Tibial nerve (tissue), 4 donors: ENCODE measurements at regions not wholly inside any gene's neighbourhood (a gene's known extent, or its start where the extent isn't known, plus 50 kb on each side); places are given as distances from the start of the nearest gene placed in this dataset.

ENCODE experiments used
- DNase-seq, 2 donors: peaks; one replicate each; pipeline ENCODE4 v3.0.0-alpha.2; 2019; ENCODE audit warnings: low spot score in 2 of 2
- H3K27ac ChIP-seq, 4 donors: fragments of 200-600 bp; sonication (generic) in 3 of 4; one replicate each; pipeline ENCODE4 v1.5.1; 2017 to 2019; ENCODE audit warnings: mild to moderate bottlenecking in 1 of 4
- H3K27me3 ChIP-seq, 2 donors: fragments of 200-600 bp; sonication (generic) in 1 of 2; one replicate each; pipeline versions ENCODE4 v1.5.1 to v1.6.0; 2017 to 2019
- H3K36me3 ChIP-seq, 3 donors: fragments of 200-600 bp; sonication (generic); one replicate each; pipeline ENCODE4 v1.5.1; 2018 to 2019
- H3K4me1 ChIP-seq, 4 donors: fragments of 200-600 bp; sonication (generic) in 3 of 4; one replicate each; pipeline ENCODE4 v1.5.1; 2017 to 2019
- H3K4me3 ChIP-seq, 4 donors: fragments of 200-600 bp; sonication (generic) in 3 of 4; one replicate each; pipeline ENCODE4 v1.5.1; 2017 to 2019; ENCODE audit warnings: mild to moderate bottlenecking in 1 of 4, moderate library complexity in 1 of 4
- H3K9me3 ChIP-seq, 4 donors: fragments of 200-600 bp; sonication (generic) in 3 of 4; one replicate each; pipeline ENCODE4 v1.5.1; 2017 to 2019
- EP300 ChIP-seq, 2 donors: sonication (generic); formaldehyde crosslinking; IDR thresholded peaks; one replicate each; pipeline ENCODE4 v1.6.1; 2017; ENCODE audit warnings: antibody characterized with exemption in 2 of 2, mild to moderate bottlenecking in 1 of 2
- POLR2A ChIP-seq, 2 donors: fragments of 450-650 bp; IDR thresholded peaks; one replicate each; pipeline ENCODE4 v1.6.1; 2017; ENCODE audit warnings: antibody characterized with exemption in 2 of 2, mild to moderate bottlenecking in 2 of 2, moderate library complexity in 2 of 2
- WGBS, 2 donors: methylation state at CpG; one replicate each; pipeline ENCODE4 v1.1.5; 2018; 5-methylcytosine and 5-hydroxymethylcytosine counted together
- TF ChIP-seq, protein P1 (sequence below), 5 experiments: fragments of 200-600 bp in 3 of 5; fragments of 450-650 bp in 2 of 5; sonication (generic) in 3 of 5; IDR thresholded peaks; one replicate each; pipeline ENCODE4 v1.5.1; 2016 to 2019; ENCODE audit warnings: antibody characterized with exemption in 5 of 5, mild to moderate bottlenecking in 3 of 5, moderate library complexity in 2 of 5

DNA sequence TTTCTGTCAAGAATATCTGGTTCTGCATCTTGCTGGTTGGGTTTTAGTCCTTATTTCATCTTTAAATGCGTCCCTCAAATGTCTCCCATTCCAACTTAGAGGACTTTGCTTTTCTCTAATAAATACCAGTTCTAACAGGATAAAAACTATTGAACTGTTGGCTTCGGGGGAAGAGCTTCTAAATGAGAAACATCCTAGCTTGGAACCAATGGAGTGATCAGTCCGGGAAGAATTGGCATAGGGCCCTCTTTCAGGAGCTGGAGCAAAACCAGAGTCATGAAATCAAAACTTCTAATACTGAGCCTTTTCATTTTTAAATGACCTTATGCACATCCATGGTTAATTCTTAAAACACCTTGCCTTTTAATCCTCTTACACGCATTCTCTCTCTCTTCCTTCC is 401.6 kb upstream of the SMIM21 start:
- H3K27ac ChIP-seq = no peak overlapping the region
- no peaks in the 10 kb centered on the region for H3K27me3 ChIP-seq
- no peak for DNase-seq
- no peak overlapping the region for H3K4me3 ChIP-seq
- no peaks in the 10 kb centered on the region for H3K9me3 ChIP-seq
- H3K36me3 ChIP-seq = no peaks in the 10 kb centered on the region
- WGBS, 2 donors = 55 to 66% methylated on average over 4 of the region's 4 CpGs
- TF ChIP-seq POLR2A (IDR thresholded peaks at IDR 0.05) = no peak
- TF ChIP-seq, protein P1, sequence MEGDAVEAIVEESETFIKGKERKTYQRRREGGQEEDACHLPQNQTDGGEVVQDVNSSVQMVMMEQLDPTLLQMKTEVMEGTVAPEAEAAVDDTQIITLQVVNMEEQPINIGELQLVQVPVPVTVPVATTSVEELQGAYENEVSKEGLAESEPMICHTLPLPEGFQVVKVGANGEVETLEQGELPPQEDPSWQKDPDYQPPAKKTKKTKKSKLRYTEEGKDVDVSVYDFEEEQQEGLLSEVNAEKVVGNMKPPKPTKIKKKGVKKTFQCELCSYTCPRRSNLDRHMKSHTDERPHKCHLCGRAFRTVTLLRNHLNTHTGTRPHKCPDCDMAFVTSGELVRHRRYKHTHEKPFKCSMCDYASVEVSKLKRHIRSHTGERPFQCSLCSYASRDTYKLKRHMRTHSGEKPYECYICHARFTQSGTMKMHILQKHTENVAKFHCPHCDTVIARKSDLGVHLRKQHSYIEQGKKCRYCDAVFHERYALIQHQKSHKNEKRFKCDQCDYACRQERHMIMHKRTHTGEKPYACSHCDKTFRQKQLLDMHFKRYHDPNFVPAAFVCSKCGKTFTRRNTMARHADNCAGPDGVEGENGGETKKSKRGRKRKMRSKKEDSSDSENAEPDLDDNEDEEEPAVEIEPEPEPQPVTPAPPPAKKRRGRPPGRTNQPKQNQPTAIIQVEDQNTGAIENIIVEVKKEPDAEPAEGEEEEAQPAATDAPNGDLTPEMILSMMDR (IDR thresholded peaks at IDR 0.05) = no peak
- TF ChIP-seq EP300 (IDR thresholded peaks at IDR 0.05) = no peak
- H3K4me1 ChIP-seq = no peaks in the 10 kb centered on the region

DNA sequence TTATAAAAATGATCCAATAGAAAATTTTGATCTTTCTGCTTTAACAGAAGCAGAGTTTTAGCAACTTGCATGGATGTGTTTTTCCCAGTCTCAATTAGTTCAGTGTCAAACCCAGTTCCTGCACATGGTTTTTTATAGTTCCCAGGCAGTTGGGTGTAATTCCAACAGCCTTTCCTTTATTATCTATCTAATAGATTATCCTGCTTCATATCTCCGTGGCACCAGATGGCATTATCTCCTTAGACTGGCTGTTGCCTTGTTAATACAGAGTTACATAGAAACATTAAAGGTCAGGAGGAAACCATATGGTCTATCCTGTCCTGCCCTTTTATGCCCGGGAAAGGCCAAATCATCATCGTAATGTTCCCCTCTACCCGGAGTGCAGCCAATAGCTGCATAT is 400.9 kb upstream of the SMIM21 start:
- TF ChIP-seq, protein P1 (IDR thresholded peaks at IDR 0.05) = no peak
- TF ChIP-seq POLR2A (IDR thresholded peaks at IDR 0.05) = no peak
- TF ChIP-seq EP300 (IDR thresholded peaks at IDR 0.05) = no peak
- Histone ChIP-seq H3K36me3 (no peaks in the 10 kb centered on the region), H3K4me1 (no peaks in the 10 kb centered on the region), H3K9me3 (no peaks in the 10 kb centered on the region), H3K27me3 (no peaks in the 10 kb centered on the region), H3K27ac (no peak overlapping the region), H3K4me3 (no peak overlapping the region)
- 44 to 53% methylated on average over 4 of the region's 4 CpGs for WGBS, 2 donors
- no peak for DNase-seq

DNA sequence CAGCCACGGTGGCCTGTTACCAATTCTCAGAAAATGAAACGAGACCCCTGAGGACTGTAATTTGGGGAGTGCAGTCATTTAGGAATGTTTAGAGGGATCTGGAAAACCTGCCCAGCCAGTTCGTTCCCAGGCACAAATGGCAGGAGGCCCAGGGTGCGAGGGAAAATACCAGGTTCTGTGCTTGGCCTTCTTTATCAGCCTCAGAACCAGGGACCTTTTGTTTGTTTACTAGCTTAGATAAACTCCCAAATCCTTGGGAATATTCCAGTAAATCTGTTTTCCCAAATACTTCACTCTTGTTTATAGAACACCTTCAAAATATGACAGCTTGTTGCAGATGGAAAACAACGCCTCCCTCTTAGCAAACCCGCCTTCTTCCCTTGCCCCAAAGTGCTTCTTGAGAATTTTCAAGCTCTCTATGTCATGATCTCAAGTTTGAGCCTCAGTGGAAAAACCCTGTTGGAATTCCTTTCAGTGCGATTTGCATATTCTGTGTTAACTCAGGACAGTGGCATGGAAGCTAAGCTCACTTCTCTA is 400.3 kb upstream of the SMIM21 start:
- Histone ChIP-seq H3K9me3 (no peaks in the 10 kb centered on the region), H3K27ac (no peak overlapping the region), H3K27me3 (no peaks in the 10 kb centered on the region), H3K36me3 (no peaks in the 10 kb centered on the region), H3K4me1 (no peaks in the 10 kb centered on the region), H3K4me3 (no peak overlapping the region)
- TF ChIP-seq EP300 (IDR thresholded peaks at IDR 0.05) (no peak), POLR2A (IDR thresholded peaks at IDR 0.05) (no peak)
- TF ChIP-seq, protein P1 (IDR thresholded peaks at IDR 0.05) = no peak
- DNase-seq = no peak
- 53 to 62% methylated on average over 7 of the region's 7 CpGs for WGBS, 2 donors

DNA sequence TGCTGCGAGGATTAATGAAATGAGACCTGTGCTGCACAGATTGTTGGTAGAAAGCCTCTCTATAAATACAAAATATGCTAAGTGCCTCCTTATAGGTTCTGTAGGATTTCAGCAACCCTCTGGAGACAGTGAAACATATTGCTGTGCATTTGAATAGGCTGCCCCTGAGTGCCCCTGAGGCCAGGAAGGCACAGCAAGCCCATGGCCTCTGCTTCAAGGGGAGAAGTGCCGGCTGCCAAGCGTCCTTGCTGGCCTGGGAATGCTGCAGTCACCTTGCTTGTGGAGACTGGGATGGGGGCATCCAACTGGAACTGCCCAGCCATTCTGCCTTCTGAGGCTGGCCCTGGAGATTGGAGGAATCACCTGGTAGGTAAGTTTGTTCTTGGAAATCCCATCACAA is 397.2 kb upstream of the SMIM21 start:
- TF ChIP-seq, protein P1 (IDR thresholded peaks at IDR 0.05) = no peak
- no peak for TF ChIP-seq POLR2A (IDR thresholded peaks at IDR 0.05)
- no peak for TF ChIP-seq EP300 (IDR thresholded peaks at IDR 0.05)

DNA sequence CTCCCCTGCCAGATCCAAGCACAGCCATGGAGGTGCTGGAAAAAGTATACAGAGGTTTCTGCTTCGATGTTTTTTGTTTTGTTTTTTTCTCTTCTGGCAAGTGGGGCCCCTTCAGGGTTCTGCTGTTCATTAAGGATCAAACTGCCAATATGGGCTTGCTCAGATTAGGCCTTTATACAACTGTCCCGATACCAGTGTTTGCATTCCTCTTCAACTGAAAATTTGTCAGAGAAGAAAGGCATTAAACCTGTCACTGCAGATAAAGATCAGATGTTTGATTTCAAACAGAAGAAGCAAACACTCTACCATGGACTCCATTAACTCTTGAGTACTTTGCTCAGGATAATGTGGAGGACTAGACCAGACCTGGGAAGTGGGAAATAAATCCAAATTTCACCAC is 396.0 kb upstream of the SMIM21 start:
- Histone ChIP-seq H3K27ac (no peak overlapping the region), H3K4me1 (no peaks in the 10 kb centered on the region), H3K9me3 (no peaks in the 10 kb centered on the region), H3K36me3 (no peaks in the 10 kb centered on the region), H3K27me3 (no peaks in the 10 kb centered on the region), H3K4me3 (no peak overlapping the region)
- 46 to 50% methylated on average over 2 of the region's 2 CpGs for WGBS, 2 donors
- no peak for DNase-seq
- TF ChIP-seq, protein P1 (IDR thresholded peaks at IDR 0.05) = no peak
- TF ChIP-seq EP300 (IDR thresholded peaks at IDR 0.05) (no peak), POLR2A (IDR thresholded peaks at IDR 0.05) (no peak)

More for the DNA sequence above, 397.2 kb upstream of the SMIM21 start:
- 95% methylated on average over 3 of the region's 3 CpGs for WGBS, 2 donors
- H3K4me3 ChIP-seq = no peak overlapping the region
- H3K27ac ChIP-seq = no peak overlapping the region
- H3K4me1 ChIP-seq = no peaks in the 10 kb centered on the region
- no peak for DNase-seq
- no peaks in the 10 kb centered on the region for H3K36me3 ChIP-seq
- H3K27me3 ChIP-seq = no peaks in the 10 kb centered on the region
- no peaks in the 10 kb centered on the region for H3K9me3 ChIP-seq
